ENCODE measurements at regions not wholly inside any gene's neighbourhood (a gene's known extent, or its start where the extent isn't known, plus 50 kb on each side); places are given as distances from the start of the nearest gene placed in this dataset.

GRCh38 chr2:220043155-220043989, 415.9 kb downstream of the SLC4A3 start:
- no peak for DNase-seq (ENCODE audit: low read depth in 1 of 2, low spot score in 1 of 2)

GRCh38 chr2:220043990-220044335, 416.5 kb downstream of the SLC4A3 start:
- DNase-seq (ENCODE audit: low read depth in 1 of 2, low spot score in 1 of 2): no peak

- no peak for DNase-seq (ENCODE audit: low read depth in 1 of 2, low spot score in 1 of 2)
Observed at GRCh38 chr2:220044383-220044782, 417.0 kb downstream of the SLC4A3 start.

GRCh38 chr2:220046507-220046906, 419.1 kb downstream of the SLC4A3 start:
- no peak for DNase-seq (ENCODE audit: low read depth in 1 of 2, low spot score in 1 of 2)

GRCh38 chr2:220051716-220052115, 424.3 kb downstream of the SLC4A3 start:
- DNase-seq (ENCODE audit: low read depth in 1 of 2, low spot score in 1 of 2): no peak

- DNase-seq (ENCODE audit: low read depth in 1 of 2, low spot score in 1 of 2): no peak
Observed at GRCh38 chr2:220053919-220054318, 426.5 kb downstream of the SLC4A3 start.

- no peak for DNase-seq (ENCODE audit: low read depth in 1 of 2, low spot score in 1 of 2)
Observed at GRCh38 chr2:220057391-220057790, 430.0 kb downstream of the SLC4A3 start.

GRCh38 chr2:220057916-220058315, 430.5 kb downstream of the SLC4A3 start:
- DNase-seq (ENCODE audit: low read depth in 1 of 2, low spot score in 1 of 2): no peak

GRCh38 chr2:220064111-220065030, 436.9 kb downstream of the SLC4A3 start:
- no peak for DNase-seq (ENCODE audit: low read depth in 1 of 2, low spot score in 1 of 2)

GRCh38 chr2:220065581-220065980, 438.2 kb downstream of the SLC4A3 start:
- no peak for DNase-seq (ENCODE audit: low read depth in 1 of 2, low spot score in 1 of 2)

- DNase-seq (ENCODE audit: low read depth in 1 of 2, low spot score in 1 of 2): no peak
Observed at GRCh38 chr2:220068846-220069245, 441.4 kb downstream of the SLC4A3 start.

- no peak for DNase-seq (ENCODE audit: low read depth in 1 of 2, low spot score in 1 of 2)
Observed at GRCh38 chr2:220070349-220070748, 442.9 kb downstream of the SLC4A3 start.

- DNase-seq (ENCODE audit: low read depth in 1 of 2, low spot score in 1 of 2): no peak
Observed at GRCh38 chr2:220071696-220072095, 444.3 kb downstream of the SLC4A3 start.

GRCh38 chr2:220072669-220073220, 445.3 kb downstream of the SLC4A3 start:
- no peak for DNase-seq (ENCODE audit: low read depth in 1 of 2, low spot score in 1 of 2)

GRCh38 chr2:220075835-220076234, 448.4 kb downstream of the SLC4A3 start:
- no peak for DNase-seq (ENCODE audit: low read depth in 1 of 2, low spot score in 1 of 2)

- DNase-seq (ENCODE audit: low read depth in 1 of 2, low spot score in 1 of 2): no peak
Observed at GRCh38 chr2:220076734-220077133, 449.3 kb downstream of the SLC4A3 start.

GRCh38 chr2:220077488-220077887, 450.1 kb downstream of the SLC4A3 start:
- no peak for DNase-seq (ENCODE audit: low read depth in 1 of 2, low spot score in 1 of 2)

- DNase-seq (ENCODE audit: low read depth in 1 of 2, low spot score in 1 of 2): no peak
Observed at GRCh38 chr2:220078439-220078838, 451.0 kb downstream of the SLC4A3 start.

- no peak for DNase-seq (ENCODE audit: low read depth in 1 of 2, low spot score in 1 of 2)
Observed at GRCh38 chr2:220079595-220079994, 452.2 kb downstream of the SLC4A3 start.

GRCh38 chr2:220081171-220081570, 453.7 kb downstream of the SLC4A3 start:
- DNase-seq (ENCODE audit: low read depth in 1 of 2, low spot score in 1 of 2): no peak

GRCh38 chr2:220090050-220090449, 462.6 kb downstream of the SLC4A3 start:
- DNase-seq (ENCODE audit: low read depth in 1 of 2, low spot score in 1 of 2): no peak

- no peak for DNase-seq (ENCODE audit: low read depth in 1 of 2, low spot score in 1 of 2)
Observed at GRCh38 chr2:220096406-220096805, 469.0 kb downstream of the SLC4A3 start.

Data from activated CD4-positive, alpha-beta T cell treated with anti-CD3 and anti-CD28 coated beads, Interleukin-2, amount 50 U/mL, for 24 hours (primary cell).